Tibial artery (tissue), 4 donors: ENCODE measurements at regions not wholly inside any gene's neighbourhood (a gene's known extent, or its start where the extent isn't known, plus 50 kb on each side); places are given as distances from the start of the nearest gene placed in this dataset.
A peak's percentile ranks its signal among the peaks of the same experiment; 100 is the strongest.

Experiments used
- DNase-seq, 2 donors: peaks; one replicate each; pipeline ENCODE4 v3.0.0-alpha.2; 2019
- H3K27ac ChIP-seq, 2 donors: fragments of 200-600 bp; sonication (generic) in 1 of 2; 1 replicate in 1 of 2; 2 replicates in 1 of 2; pipeline ENCODE4 v1.5.1; 2018 to 2019; ENCODE audit warnings: mild to moderate bottlenecking in 1 of 2
- H3K27me3 ChIP-seq, 2 donors: fragments of 200-600 bp; sonication (generic) in 1 of 2; one replicate each; pipeline versions ENCODE4 v1.5.1 to v1.6.0; 2016 to 2019
- H3K36me3 ChIP-seq, 3 donors: fragments of 200-600 bp; sonication (generic) in 2 of 3; one replicate each; pipeline ENCODE4 v1.5.1; 2016 to 2019; ENCODE audit warnings: mild to moderate bottlenecking in 2 of 3
- H3K4me1 ChIP-seq, 4 donors: fragments of 200-600 bp; sonication (generic) in 2 of 4; 1 replicate in 3 of 4; 2 replicates in 1 of 4; pipeline ENCODE4 v1.5.1; 2016 to 2019
- H3K4me3 ChIP-seq, 2 donors: fragments of 200-600 bp; sonication (generic) in 1 of 2; 1 replicate in 1 of 2; 2 replicates in 1 of 2; pipeline ENCODE4 v1.5.1; 2018 to 2019; ENCODE audit warnings: mild to moderate bottlenecking in 2 of 2
- H3K9me3 ChIP-seq, 3 donors: fragments of 200-600 bp; sonication (generic) in 1 of 3; one replicate each; pipeline ENCODE4 v1.5.1; 2016 to 2019
- CTCF ChIP-seq, 2 experiments: fragments of 200-600 bp in 1 of 2; fragments of 450-650 bp in 1 of 2; IDR thresholded peaks; one replicate each; pipeline ENCODE4 v1.5.1; 2017 to 2019; ENCODE audit warnings: antibody characterized with exemption in 2 of 2, mild to moderate bottlenecking in 1 of 2, moderate library complexity in 1 of 2
- intact Hi-C: fragments of 100-400 bp; cut with DNase I; formaldehyde crosslinking; loops from one replicate; pipeline ENCODE4 v1.15.0; 2023; ENCODE audit warnings: low total_unique reads

DNA sequence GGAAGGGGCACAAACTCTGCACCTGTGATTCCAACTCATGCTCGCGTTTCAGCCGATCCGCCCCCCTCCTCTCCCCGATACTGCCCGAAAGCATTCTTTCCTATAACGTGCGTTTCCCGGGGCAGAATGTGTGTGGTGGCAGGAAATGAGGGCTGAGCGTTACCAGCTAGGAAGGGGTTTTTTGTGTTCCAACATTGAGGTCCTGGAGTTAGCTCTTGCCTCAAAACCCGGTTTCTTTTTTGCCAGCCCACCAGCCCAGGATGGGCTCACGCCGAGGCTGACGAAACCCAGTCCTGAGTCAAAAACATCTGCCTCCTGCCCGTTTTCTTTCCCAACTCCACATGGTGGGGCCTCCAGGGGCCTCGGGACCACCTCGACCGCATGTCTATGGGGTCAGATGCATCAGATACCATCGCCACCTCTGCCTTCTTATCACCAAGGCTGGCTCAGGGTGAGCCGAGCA lies 113.7 kb upstream of the COPS8 start:
- H3K9me3 ChIP-seq = no peaks in the 10 kb centered on the region
- intact Hi-C loops = no loop called here
- H3K4me1 ChIP-seq = peaks cover 0 to under 1% (median 0%) of the 10 kb centered on the region in 4 donors
- H3K36me3 ChIP-seq = no peaks in the 10 kb centered on the region
- no peak overlapping the region for H3K4me3 ChIP-seq
- no peak for DNase-seq
- TF ChIP-seq CTCF (IDR thresholded peaks at IDR 0.05) = no peak
- H3K27me3 ChIP-seq = no peaks in the 10 kb centered on the region
- H3K27ac ChIP-seq = no peak overlapping the region

- no peak overlapping the region for H3K27ac ChIP-seq
- H3K27me3 ChIP-seq = no peaks in the 10 kb centered on the region
- intact Hi-C loops = no loop called here
- H3K36me3 ChIP-seq = no peaks in the 10 kb centered on the region
- no peaks in the 10 kb centered on the region for H3K4me1 ChIP-seq
- no peaks in the 10 kb centered on the region for H3K9me3 ChIP-seq
- DNase-seq = peak in 1 of 2 donors; percentile 69
- no peak overlapping the region for H3K4me3 ChIP-seq
- TF ChIP-seq CTCF (IDR thresholded peaks at IDR 0.05) = no peak
Measured at GRCh38 chr2:236972491-236973342, 113.0 kb upstream of the COPS8 start.

- no peak overlapping the region for H3K27ac ChIP-seq
- H3K27me3 ChIP-seq = no peaks in the 10 kb centered on the region
- no peaks in the 10 kb centered on the region for H3K4me1 ChIP-seq
- intact Hi-C loops = no loop called here
- H3K4me3 ChIP-seq = no peak overlapping the region
- H3K36me3 ChIP-seq = no peaks in the 10 kb centered on the region
- H3K9me3 ChIP-seq = no peaks in the 10 kb centered on the region
- TF ChIP-seq CTCF (IDR thresholded peaks at IDR 0.05) = no peak
- DNase-seq = no peak
Measured at GRCh38 chr2:236973343-236973980, 112.2 kb upstream of the COPS8 start.

DNA sequence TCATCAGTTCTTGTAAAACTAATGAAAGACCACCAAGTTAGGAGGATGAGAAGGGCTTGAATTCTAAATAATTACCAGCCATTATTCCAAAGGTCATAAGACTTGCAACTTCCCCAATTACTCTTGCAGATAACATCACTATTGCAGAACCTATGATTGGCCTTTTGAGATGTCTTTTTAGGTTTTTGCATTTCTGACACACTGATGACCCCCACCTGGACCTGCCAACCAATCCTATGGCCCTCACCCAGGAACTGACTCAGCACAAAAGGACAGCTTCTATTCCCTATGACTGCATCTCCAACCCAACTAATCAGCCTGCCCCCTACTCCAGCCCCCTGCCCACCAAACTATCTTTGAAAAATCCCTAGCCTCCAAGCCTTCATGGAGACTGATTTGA lies 111.5 kb upstream of the COPS8 start:
- Histone ChIP-seq H3K36me3 (no peaks in the 10 kb centered on the region), H3K27me3 (no peaks in the 10 kb centered on the region), H3K4me1 (no peaks in the 10 kb centered on the region), H3K27ac (no peak overlapping the region), H3K4me3 (no peak overlapping the region), H3K9me3 (no peaks in the 10 kb centered on the region)
- intact Hi-C loops = no loop called here
- no peak for TF ChIP-seq CTCF (IDR thresholded peaks at IDR 0.05)
- DNase-seq = no peak

DNA sequence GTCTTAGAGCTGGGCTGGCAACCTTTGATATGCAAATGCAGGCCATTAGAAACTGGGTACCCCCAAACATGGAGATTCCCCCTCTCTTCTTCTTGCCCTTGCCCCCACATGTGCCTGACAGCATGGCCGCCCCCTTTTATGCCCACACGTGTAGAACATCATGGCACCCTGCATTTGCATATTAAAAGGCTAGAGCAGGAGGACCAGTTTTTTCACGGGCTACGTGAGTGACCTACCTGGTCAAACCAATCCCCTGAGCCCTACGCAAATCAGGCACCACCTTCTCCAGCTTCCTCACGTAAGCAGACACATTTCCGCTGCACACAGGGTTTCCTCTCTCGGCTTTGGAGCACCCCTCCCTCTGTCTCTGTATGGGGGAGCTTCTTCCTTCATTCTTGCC lies 110.9 kb upstream of the COPS8 start:
- H3K4me3 ChIP-seq = no peak overlapping the region
- H3K36me3 ChIP-seq = no peaks in the 10 kb centered on the region
- H3K4me1 ChIP-seq = no peaks in the 10 kb centered on the region
- no peaks in the 10 kb centered on the region for H3K9me3 ChIP-seq
- intact Hi-C loops = no loop called here
- no peak for TF ChIP-seq CTCF (IDR thresholded peaks at IDR 0.05)
- no peak overlapping the region for H3K27ac ChIP-seq
- no peak for DNase-seq
- no peaks in the 10 kb centered on the region for H3K27me3 ChIP-seq
